ENCODE measurements at regions not wholly inside any gene's neighbourhood (a gene's known extent, or its start where the extent isn't known, plus 50 kb on each side); places are given as distances from the start of the nearest gene placed in this dataset.

DNA sequence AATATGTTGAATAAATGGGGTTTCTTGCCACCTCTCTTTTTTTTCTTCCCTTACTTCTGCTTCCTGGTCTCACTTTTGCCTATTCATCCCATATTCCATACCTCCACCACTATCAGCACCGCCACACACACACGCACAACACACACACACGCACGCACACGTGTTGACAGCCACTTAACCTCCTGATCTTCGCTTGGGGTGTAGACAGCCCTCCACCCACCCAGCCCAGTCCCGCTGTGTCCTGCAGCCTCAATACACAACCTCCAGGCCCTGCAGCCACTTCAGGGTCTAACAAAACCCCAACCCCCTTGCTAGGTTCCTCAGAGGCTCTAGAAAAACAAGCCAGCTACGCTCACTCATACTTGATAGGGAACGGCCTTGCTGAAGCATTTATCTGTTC, 72.3 kb downstream of the LINC00237 start:
- DNase-seq (ENCODE audit: low spot score): no peak

GRCh38 chr20:21031666-21032065, 74.5 kb downstream of the LINC00237 start:
- no peak for DNase-seq (ENCODE audit: low spot score)

GRCh38 chr20:21029341-21029740, 76.8 kb downstream of the LINC00237 start:
- no peak for DNase-seq (ENCODE audit: low spot score)

- DNase-seq (ENCODE audit: low spot score): no peak
Observed at GRCh38 chr20:21028921-21029320, 77.2 kb downstream of the LINC00237 start.

DNA sequence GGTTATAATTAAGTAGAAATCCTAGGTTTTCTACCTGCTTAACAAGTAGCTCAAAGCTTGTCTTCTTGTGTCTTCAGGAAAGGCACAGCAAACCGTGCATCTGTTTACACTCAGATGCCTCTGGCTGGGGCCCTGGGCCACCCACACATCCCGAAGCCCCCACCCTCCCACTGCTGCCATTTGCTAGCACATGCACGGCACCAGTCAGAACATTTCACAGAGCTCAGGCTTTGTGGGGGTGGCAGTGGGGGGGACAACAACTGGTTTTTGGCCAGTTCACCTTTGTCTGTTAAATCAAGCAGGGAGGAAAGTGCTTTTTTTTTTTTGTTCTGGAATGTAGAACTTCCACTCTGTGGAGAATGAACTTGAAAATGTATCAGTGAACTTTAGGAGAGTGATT, 77.7 kb downstream of the LINC00237 start:
- no peak for DNase-seq (ENCODE audit: low spot score)

GRCh38 chr20:21027569-21027968, 78.6 kb downstream of the LINC00237 start:
- DNase-seq (ENCODE audit: low spot score): no peak

- no peak for DNase-seq (ENCODE audit: low spot score)
Observed at GRCh38 chr20:21026951-21027350, 79.2 kb downstream of the LINC00237 start.

GRCh38 chr20:21024420-21024819, 81.7 kb downstream of the LINC00237 start:
- no peak for DNase-seq (ENCODE audit: low spot score)

DNA sequence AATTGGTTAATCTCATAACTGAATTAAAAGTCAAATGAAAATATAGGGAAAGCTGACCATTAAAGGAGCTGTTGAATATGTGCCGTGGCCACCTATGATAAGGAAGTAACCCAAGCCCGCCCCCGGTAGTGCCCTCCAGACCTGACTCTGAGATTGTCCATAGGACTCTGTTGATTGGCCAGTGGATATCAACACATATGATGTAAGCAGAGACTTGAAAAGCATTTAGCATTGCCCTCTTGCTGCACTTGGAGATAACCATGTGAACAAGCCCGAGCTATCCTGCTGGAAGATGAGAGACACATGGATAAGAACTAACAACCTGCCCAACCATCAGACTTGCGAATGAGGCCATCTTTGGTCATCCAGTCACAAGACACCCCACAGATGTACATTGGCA, 83.2 kb downstream of the LINC00237 start:
- DNase-seq (ENCODE audit: low spot score): no peak

GRCh38 chr20:21021472-21021790, 84.7 kb downstream of the LINC00237 start:
- DNase-seq (ENCODE audit: low spot score): no peak

DNA sequence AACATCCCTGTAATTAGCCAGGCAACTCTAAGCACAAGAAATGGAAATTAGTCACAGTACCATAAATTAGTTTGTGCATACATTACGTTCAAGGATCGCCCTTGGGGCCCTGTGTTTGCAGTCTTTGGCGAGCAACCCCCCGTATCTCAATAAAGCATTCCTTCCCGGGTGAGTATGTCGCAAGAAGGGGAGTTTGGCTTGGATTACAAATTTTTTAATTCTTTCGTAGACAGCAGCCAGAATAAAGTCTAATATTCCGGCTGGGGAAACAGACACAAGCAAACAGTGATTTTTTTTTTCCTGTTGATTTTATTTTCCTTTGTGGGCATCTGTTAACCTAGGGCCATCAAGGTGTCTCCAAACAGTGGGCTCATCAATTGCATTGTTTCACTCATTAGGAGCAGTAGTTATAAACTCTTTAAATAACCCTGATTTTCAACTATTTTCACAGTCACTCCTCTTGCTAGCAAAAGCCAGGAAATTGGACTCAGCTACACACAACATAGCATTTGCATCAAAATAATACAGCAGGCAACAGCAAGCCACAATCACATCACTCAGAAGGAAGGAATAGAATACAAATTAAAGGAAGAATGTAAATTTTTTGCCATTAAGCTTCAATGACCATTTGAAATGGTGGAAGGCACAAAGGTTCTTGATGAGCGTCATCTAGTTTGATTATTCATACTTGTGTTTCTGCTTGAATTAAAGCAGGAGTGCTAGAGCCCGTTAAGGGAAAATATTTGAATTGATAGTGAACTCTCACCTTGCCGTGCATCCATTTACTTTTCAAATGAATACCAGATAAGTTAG, 85.3 kb downstream of the LINC00237 start:
- no peak for DNase-seq (ENCODE audit: low spot score)

- no peak for DNase-seq (ENCODE audit: low spot score)
Observed at GRCh38 chr20:21019814-21020658, 86.1 kb downstream of the LINC00237 start.

- DNase-seq (ENCODE audit: low spot score): no peak
Observed at GRCh38 chr20:21019468-21019813, 86.7 kb downstream of the LINC00237 start.

DNA sequence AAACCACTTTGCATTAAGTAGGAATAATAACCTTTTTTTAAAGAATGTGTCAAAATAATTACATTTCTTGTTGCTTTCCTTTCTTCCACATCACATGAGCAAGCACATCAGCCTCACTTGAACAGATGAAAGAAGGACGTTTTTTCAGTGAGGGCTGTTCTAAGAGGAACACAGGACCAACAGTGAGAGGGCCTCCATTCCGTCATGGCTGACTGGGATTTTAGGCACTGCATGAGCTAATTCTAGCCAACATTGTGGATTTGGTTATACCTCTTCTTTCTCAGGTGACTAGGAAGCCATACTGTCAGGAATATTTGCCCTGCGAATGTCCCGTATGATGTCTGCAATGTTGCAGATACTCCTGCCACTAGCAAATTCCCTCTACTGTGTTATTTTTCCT, 87.6 kb downstream of the LINC00237 start:
- no peak for DNase-seq (ENCODE audit: low spot score)

GRCh38 chr20:21017528-21018085, 88.6 kb downstream of the LINC00237 start:
- no peak for DNase-seq (ENCODE audit: low spot score)

GRCh38 chr20:21016751-21017150, 89.4 kb downstream of the LINC00237 start:
- peak; percentile 54 for DNase-seq (ENCODE audit: low spot score)

- DNase-seq (ENCODE audit: low spot score): no peak
Observed at GRCh38 chr20:21014528-21014927, 91.6 kb downstream of the LINC00237 start.

DNA sequence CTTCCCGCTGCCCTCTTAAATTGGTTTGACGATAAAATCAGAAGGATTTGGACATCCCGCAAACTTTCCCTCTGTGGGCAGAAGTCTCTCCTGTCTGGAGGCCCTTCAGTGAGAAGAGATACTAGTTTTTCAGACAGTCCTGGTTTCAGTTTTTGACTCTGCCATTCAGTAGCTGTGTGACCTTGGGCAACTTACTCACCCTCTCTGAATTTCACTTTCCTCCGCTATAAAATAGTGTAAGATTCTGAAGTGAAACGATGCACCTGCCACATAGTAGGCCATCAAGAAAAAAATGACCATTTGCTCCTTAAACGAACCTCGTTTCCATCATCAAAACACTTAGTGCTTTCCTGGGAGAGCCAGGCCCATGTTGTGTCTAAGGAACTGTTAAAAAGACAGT, 97.2 kb downstream of the LINC00237 start:
- DNase-seq (ENCODE audit: low spot score): no peak

- DNase-seq (ENCODE audit: low spot score): no peak
Observed at GRCh38 chr20:21006611-21007010, 99.5 kb downstream of the LINC00237 start.

GRCh38 chr20:21004386-21005076, 101.6 kb downstream of the LINC00237 start:
- DNase-seq (ENCODE audit: low spot score): no peak

- no peak for DNase-seq (ENCODE audit: low spot score)
Observed at GRCh38 chr20:21003902-21004301, 102.3 kb downstream of the LINC00237 start.

- no peak for DNase-seq (ENCODE audit: low spot score)
Observed at GRCh38 chr20:21002486-21002885, 103.7 kb downstream of the LINC00237 start.

GRCh38 chr20:20993372-20993771, 112.8 kb downstream of the LINC00237 start:
- DNase-seq (ENCODE audit: low spot score): no peak
